22Rv1 (cell line): ENCODE measurements at regions not wholly inside any gene's neighbourhood (a gene's known extent, or its start where the extent isn't known, plus 50 kb on each side); places are given as distances from the start of the nearest gene placed in this dataset.

Experiments used
- H3K27ac ChIP-seq: fragments of 450-650 bp; 2 replicates; pipeline ENCODE4 v1.5.1; 2017
- ZFX ChIP-seq: fragments of 450-650 bp; IDR thresholded peaks from 2 replicates; pipeline ENCODE4 v1.6.1; 2017; ENCODE audit warnings: antibody characterized with exemption, borderline replicate concordance
- TF ChIP-seq, protein P1 (sequence below): fragments of 450-650 bp; IDR thresholded peaks from 2 replicates; pipeline ENCODE4 v1.5.1; 2017; ENCODE audit warnings: mild to moderate bottlenecking

DNA sequence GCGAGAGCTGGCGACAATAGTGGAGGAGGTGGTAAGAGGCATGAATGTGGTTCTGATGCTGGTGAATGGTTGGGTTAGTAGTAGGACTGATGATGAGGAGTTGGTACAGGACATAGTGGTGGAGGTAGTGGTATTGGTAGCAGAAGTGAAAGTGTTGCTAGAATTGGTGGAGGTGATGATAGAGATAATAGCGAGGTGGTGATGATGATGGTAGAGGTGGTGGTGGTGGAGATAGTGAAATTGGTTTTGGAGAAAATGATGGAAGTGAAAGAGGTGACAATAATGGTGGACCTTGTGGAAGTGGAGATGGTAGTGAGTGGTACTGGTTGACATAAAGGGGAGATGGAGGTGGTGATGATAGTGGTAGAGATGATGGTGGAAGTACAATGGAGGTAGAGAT is 360.2 kb upstream of the JAG1 start:
- no peak overlapping the region for H3K27ac ChIP-seq
- TF ChIP-seq, protein P1, sequence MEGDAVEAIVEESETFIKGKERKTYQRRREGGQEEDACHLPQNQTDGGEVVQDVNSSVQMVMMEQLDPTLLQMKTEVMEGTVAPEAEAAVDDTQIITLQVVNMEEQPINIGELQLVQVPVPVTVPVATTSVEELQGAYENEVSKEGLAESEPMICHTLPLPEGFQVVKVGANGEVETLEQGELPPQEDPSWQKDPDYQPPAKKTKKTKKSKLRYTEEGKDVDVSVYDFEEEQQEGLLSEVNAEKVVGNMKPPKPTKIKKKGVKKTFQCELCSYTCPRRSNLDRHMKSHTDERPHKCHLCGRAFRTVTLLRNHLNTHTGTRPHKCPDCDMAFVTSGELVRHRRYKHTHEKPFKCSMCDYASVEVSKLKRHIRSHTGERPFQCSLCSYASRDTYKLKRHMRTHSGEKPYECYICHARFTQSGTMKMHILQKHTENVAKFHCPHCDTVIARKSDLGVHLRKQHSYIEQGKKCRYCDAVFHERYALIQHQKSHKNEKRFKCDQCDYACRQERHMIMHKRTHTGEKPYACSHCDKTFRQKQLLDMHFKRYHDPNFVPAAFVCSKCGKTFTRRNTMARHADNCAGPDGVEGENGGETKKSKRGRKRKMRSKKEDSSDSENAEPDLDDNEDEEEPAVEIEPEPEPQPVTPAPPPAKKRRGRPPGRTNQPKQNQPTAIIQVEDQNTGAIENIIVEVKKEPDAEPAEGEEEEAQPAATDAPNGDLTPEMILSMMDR, result no peak
- no peak for TF ChIP-seq ZFX

DNA sequence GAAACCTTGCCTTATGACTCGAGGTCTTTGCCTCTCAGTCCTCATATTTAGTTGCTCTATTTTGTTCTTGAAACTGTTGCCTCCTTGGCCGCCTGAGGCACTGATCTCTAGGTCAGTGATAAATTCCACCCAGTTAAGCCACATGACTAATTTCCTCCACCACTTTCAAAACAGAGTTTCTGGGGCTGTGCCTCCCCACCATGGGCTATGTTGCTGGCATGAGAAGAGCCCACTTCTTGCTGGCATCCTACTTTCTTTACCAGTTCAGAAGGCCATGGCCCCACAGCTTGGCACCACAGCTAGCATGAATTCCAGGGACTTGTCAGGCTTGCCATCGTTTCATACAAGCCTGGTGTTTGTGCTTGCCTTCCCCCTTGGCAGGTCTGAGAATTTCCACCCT is 361.4 kb upstream of the JAG1 start:
- no peak overlapping the region for H3K27ac ChIP-seq
- TF ChIP-seq, protein P1, result no peak
- TF ChIP-seq ZFX, result no peak

DNA sequence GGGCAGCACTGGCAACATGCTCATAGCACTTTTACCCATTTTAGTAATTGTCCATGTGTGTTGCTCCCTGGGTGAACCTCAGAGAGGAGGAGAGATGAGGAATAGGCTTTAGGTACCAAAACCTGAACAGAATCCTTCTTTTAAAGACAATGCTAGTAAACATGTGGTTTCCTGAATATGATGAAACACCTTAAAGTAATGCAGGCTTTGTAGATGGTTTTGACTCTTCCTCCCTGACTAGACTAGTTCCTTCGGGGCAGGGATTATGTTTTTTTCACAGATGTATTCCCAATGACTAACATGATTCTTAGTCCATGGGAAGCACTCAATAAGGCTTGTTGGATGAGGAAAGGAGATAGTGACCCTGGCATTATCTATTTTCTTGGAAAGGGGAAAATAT is 367.6 kb upstream of the JAG1 start:
- TF ChIP-seq ZFX, result no peak
- TF ChIP-seq, protein P1, result no peak
- H3K27ac ChIP-seq, result no peak overlapping the region

DNA sequence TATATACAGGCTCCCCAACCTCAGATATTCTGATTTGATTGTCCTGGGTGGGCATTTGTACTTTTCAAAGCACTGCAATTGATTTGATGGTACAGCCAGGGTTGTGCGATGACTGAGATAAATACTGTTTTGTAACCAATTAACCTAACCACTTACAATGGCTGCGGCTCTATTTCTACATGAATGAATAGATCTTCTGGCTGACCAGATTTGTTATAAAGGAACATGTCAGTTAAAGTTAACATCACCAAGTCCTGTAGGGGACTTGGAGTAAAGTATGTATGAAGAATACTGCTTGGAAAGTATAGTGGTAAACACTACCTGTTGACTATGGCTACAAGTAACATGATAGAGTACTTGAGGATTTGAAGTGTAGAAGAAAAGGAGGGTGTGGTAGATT is 369.2 kb upstream of the JAG1 start:
- no peak for TF ChIP-seq ZFX
- TF ChIP-seq, protein P1, result no peak
- H3K27ac ChIP-seq, result no peak overlapping the region

DNA sequence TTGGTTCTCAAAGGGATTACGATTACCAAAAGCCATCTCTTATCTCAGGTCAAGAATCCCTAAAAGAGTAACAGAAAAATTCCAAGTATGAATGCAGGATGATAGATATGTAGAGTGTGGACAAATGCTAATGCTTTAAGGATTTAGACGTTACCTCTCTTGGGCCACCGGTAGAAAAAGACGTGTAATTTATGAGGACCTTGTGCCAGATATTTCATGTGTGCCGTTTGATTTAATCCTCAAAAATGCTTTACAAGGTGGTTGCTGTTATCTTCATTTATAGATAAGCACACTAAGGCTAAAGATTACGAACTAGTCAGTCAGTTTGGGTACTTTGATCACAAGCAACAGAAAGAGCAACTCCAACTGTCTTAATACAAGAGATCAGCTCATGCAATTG is 370.8 kb upstream of the JAG1 start:
- H3K27ac ChIP-seq, result no peak overlapping the region
- TF ChIP-seq, protein P1, result no peak
- no peak for TF ChIP-seq ZFX

DNA sequence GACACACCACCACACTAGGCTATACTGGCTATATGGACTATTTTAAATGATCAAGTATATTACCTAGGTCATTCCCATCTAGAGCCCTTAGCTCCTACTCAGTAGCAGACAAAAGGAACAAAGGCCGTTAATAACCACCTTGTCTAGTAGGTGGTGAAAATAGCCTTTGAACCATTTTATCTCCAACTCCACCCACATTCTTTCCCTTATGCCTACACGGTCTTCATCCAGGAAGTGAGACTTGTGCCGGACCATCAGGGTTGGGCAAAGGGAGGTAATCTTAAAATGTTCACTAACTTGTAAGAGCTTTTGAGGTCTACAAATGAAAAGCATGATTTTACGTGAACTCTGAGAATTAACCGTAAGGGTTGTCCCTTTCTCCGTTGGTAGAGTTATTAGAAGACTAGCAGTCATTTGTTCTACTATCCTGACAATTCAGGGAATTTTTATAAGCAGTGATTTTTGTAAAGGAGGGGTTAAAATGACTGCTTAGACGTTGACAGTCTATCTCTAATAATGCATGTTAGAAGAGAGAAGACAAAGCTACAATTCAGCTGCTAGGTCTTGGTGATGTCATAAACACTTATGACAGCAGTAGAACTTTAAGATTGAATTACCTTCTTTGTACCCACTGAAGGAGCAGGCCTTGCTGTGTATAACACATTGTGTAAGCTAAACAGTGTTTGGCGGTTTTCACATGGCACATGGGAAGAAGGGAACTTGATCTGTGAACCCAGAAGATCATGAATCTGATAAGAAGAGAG is 371.8 kb upstream of the JAG1 start:
- TF ChIP-seq ZFX, result no peak
- no peak overlapping the region for H3K27ac ChIP-seq

DNA sequence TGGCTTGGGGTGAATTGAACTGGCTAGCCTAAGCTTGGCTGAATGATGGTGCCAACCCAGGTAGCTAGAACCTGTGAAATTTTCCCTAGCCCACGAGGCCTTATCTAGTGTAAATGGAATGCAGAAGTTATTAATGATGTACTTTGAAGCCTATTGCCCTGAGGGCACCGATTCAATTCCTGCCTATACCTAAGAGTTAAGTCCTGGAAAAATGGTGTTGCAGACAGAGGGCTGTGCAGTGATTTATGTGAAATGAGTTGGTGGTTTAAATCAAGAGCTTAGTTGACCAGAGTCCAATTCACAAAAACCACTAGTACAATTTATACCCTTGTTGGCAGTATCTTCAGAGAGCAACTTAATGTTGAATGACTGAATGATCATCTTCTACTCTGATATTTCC is 373.8 kb upstream of the JAG1 start:
- H3K27ac ChIP-seq, result no peak overlapping the region
- TF ChIP-seq, protein P1, result no peak
- no peak for TF ChIP-seq ZFX

DNA sequence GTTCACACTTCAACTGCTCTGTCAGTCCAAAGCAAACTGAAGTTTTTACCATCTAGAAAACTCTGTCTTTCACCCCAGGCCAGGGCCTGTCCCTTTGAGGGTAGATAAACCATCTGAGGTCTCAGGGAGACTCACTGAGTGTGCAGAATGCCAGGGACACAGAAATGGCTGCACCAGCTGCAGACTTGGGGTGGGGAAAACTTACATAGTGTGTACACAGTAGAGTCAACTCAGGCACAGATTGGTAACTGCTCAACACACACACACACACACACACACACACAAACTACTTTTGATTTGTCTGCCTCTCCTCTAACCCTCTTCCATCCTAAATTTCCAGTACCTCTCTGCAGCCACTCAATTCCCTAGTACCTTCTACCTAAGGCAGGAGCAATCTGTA is 374.9 kb upstream of the JAG1 start:
- no peak overlapping the region for H3K27ac ChIP-seq
- TF ChIP-seq ZFX, result no peak
- TF ChIP-seq, protein P1, result no peak
